ENCODE measurements at regions not wholly inside any gene's neighbourhood (a gene's known extent, or its start where the extent isn't known, plus 50 kb on each side); places are given as distances from the start of the nearest gene placed in this dataset.

- H3K36me3 ChIP-seq (ENCODE audit: control insufficient read depth, insufficient read depth, low read length), result no peaks in the 10 kb centered on the region
- H3K4me3 ChIP-seq (ENCODE audit: insufficient read depth, low read depth, low read length), result no peak overlapping the region
- ATAC-seq (ENCODE audit: low read depth), result no peak
- DNase-seq, result no peak
- H3K9ac ChIP-seq (ENCODE audit: low read depth, low read length), result no peak overlapping the region
- TF ChIP-seq POLR2A (IDR thresholded peaks at IDR 0.05; ENCODE audit: low read depth, low read length) (no peak), NFE2L2 (IDR thresholded peaks at IDR 0.05; ENCODE audit: low read depth, low read length) (no peak), FOS (IDR thresholded peaks at IDR 0.05; ENCODE audit: low read depth, low read length) (no peak), RAD21 (IDR thresholded peaks at IDR 0.05; ENCODE audit: low read length) (no peak), MAFK (IDR thresholded peaks at IDR 0.05; ENCODE audit: low read depth, low read length) (no peak), CHD1 (IDR thresholded peaks at IDR 0.05; ENCODE audit: low read depth, low read length) (no peak), RFX5 (IDR thresholded peaks at IDR 0.05; ENCODE audit: low read depth, low read length) (no peak), BHLHE40 (IDR thresholded peaks at IDR 0.05; ENCODE audit: low read depth, low read length) (no peak)
- TF ChIP-seq, protein P1, sequence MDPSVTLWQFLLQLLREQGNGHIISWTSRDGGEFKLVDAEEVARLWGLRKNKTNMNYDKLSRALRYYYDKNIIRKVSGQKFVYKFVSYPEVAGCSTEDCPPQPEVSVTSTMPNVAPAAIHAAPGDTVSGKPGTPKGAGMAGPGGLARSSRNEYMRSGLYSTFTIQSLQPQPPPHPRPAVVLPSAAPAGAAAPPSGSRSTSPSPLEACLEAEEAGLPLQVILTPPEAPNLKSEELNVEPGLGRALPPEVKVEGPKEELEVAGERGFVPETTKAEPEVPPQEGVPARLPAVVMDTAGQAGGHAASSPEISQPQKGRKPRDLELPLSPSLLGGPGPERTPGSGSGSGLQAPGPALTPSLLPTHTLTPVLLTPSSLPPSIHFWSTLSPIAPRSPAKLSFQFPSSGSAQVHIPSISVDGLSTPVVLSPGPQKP (IDR thresholded peaks at IDR 0.05; ENCODE audit: borderline replicate concordance, low read depth, low read length), result no peak
- no peak overlapping the region for H2BK120ac ChIP-seq (ENCODE audit: low read depth, low read length)
- H3K27ac ChIP-seq (ENCODE audit: insufficient read depth, low read length), result no peak overlapping the region
- no peak overlapping the region for H3K18ac ChIP-seq (ENCODE audit: low read depth, low read length)
- no peak overlapping the region for H2BK5ac ChIP-seq (ENCODE audit: low read depth, low read length, poor library complexity, severe bottlenecking)
- no TSS peak for BruUV-seq (replicated peaks)
- H4K91ac ChIP-seq (ENCODE audit: insufficient read depth, low read depth, low read length), result no peak overlapping the region
- ChIA-PET POLR2A (ENCODE audit: unreplicated experiment) (no interaction called here), CTCF (no interaction called here)
- H4K8ac ChIP-seq (ENCODE audit: low read depth in 2 of 2, low read length in 2 of 2), result no peak overlapping the region
- H3K4me1 ChIP-seq (ENCODE audit: control insufficient read depth, insufficient read depth, low read length), result no peaks in the 10 kb centered on the region
- H2AK5ac ChIP-seq (ENCODE audit: low read depth, low read length), result no peak overlapping the region
- H3K27me3 ChIP-seq (ENCODE audit: control insufficient read depth, insufficient read depth, low read length), result no peaks in the 10 kb centered on the region
- intact Hi-C loops (cut with micrococcal nuclease) (no loop called here), dilution Hi-C loops (cut with HindIII; ENCODE audit: low sequenced_read_pairs, unreplicated experiment) (no loop called here), in situ Hi-C loops (cut with MboI; ENCODE audit: low sequenced_read_pairs) (no loop called here)
- no peak overlapping the region for H3K14ac ChIP-seq (replicated peaks; ENCODE audit: low read depth, low read length)
- H2AK9ac ChIP-seq (replicated peaks; ENCODE audit: low read depth, low read length, poor library complexity), result no peak overlapping the region
- no peak overlapping the region for H3K23ac ChIP-seq (ENCODE audit: low read depth, low read length)
- peaks cover 17% of the 10 kb centered on the region for H3K9me3 ChIP-seq (ENCODE audit: control insufficient read depth, insufficient read depth, low read length)
- H3K4me2 ChIP-seq (ENCODE audit: low read depth, low read length), result no peak overlapping the region
- H2BK15ac ChIP-seq (ENCODE audit: low read depth, low read length), result no peak overlapping the region
- no peaks in the 10 kb centered on the region for H3K79me1 ChIP-seq (ENCODE audit: low read depth in 1 of 2, low read length in 2 of 2)
- H3K56ac ChIP-seq (ENCODE audit: extremely low read depth, insufficient read depth, low read length), result no peak overlapping the region
- no peak overlapping the region for H3K4ac ChIP-seq (ENCODE audit: low read depth, low read length)
- no peak overlapping the region for H2AFZ ChIP-seq (replicated peaks; ENCODE audit: low read length, poor library complexity)
- H4K20me1 ChIP-seq (ENCODE audit: insufficient read depth, low read length), result no peaks in the 10 kb centered on the region
- no peak overlapping the region for H2BK20ac ChIP-seq (ENCODE audit: low read depth, low read length)
- H4K5ac ChIP-seq (ENCODE audit: low read depth, low read length), result no peak overlapping the region
- WGBS, 2 experiments (ENCODE audit: extremely low coverage in 2 of 2, insufficient read length in 1 of 2), result 70% methylated on average over 3 of the region's 9 CpGs; no CpG with 5 or more reads in 1 of the 2 experiments
- no peaks in the 10 kb centered on the region for H3K9me1 ChIP-seq (ENCODE audit: insufficient read depth, low read length)
These were observed 1125.0 kb downstream of the TYW1 start for GRCh38 chr7:68121655-68122054.

All from IMR-90 (cell line).